ENCODE measurements at regions not wholly inside any gene's neighbourhood (a gene's known extent, or its start where the extent isn't known, plus 50 kb on each side); places are given as distances from the start of the nearest gene placed in this dataset.

DNA sequence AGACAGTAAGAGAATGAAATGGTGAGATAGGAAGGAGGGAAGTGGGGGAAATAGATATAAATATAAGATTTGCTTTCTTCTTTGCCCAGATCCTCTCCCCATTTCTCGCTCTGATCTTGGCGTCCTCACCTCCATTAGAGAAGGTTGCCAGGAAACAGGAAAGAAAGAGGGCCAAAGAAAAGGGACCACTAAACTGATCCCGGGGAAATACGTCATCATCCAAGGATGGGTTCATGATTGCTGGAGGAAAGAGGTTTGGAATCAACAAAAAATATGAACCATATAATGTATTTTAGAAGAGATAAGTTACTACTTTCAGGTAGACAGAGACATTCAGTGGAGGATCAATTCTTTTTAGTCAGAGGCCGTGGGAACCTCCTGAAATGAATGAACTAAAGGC lies 536.0 kb downstream of the HAPSTR1 start:
- TF ChIP-seq CREB1 (CRISPR knock-in tag; IDR thresholded peaks at IDR 0.05): no peak
- no peak for TF ChIP-seq GABPB1 (CRISPR knock-in tag; IDR thresholded peaks at IDR 0.05)
- TF ChIP-seq, protein P1, sequence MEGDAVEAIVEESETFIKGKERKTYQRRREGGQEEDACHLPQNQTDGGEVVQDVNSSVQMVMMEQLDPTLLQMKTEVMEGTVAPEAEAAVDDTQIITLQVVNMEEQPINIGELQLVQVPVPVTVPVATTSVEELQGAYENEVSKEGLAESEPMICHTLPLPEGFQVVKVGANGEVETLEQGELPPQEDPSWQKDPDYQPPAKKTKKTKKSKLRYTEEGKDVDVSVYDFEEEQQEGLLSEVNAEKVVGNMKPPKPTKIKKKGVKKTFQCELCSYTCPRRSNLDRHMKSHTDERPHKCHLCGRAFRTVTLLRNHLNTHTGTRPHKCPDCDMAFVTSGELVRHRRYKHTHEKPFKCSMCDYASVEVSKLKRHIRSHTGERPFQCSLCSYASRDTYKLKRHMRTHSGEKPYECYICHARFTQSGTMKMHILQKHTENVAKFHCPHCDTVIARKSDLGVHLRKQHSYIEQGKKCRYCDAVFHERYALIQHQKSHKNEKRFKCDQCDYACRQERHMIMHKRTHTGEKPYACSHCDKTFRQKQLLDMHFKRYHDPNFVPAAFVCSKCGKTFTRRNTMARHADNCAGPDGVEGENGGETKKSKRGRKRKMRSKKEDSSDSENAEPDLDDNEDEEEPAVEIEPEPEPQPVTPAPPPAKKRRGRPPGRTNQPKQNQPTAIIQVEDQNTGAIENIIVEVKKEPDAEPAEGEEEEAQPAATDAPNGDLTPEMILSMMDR (IDR thresholded peaks at IDR 0.05): no peak
- no peak for TF ChIP-seq JUN (CRISPR knock-in tag; IDR thresholded peaks at IDR 0.05)
- TF ChIP-seq, protein P2, sequence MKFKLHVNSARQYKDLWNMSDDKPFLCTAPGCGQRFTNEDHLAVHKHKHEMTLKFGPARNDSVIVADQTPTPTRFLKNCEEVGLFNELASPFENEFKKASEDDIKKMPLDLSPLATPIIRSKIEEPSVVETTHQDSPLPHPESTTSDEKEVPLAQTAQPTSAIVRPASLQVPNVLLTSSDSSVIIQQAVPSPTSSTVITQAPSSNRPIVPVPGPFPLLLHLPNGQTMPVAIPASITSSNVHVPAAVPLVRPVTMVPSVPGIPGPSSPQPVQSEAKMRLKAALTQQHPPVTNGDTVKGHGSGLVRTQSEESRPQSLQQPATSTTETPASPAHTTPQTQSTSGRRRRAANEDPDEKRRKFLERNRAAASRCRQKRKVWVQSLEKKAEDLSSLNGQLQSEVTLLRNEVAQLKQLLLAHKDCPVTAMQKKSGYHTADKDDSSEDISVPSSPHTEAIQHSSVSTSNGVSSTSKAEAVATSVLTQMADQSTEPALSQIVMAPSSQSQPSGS (CRISPR knock-in tag; IDR thresholded peaks at IDR 0.05; ENCODE audit: borderline replicate concordance, low read depth): no peak
- TF ChIP-seq, protein P3, sequence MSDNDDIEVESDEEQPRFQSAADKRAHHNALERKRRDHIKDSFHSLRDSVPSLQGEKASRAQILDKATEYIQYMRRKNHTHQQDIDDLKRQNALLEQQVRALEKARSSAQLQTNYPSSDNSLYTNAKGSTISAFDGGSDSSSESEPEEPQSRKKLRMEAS (CRISPR knock-in tag; IDR thresholded peaks at IDR 0.05): no peak
- TF ChIP-seq NR2C2 (CRISPR knock-in tag; IDR thresholded peaks at IDR 0.05): no peak
- TF ChIP-seq PRRX2 (CRISPR knock-in tag; IDR thresholded peaks at IDR 0.05): no peak
- TF ChIP-seq, protein P4, sequence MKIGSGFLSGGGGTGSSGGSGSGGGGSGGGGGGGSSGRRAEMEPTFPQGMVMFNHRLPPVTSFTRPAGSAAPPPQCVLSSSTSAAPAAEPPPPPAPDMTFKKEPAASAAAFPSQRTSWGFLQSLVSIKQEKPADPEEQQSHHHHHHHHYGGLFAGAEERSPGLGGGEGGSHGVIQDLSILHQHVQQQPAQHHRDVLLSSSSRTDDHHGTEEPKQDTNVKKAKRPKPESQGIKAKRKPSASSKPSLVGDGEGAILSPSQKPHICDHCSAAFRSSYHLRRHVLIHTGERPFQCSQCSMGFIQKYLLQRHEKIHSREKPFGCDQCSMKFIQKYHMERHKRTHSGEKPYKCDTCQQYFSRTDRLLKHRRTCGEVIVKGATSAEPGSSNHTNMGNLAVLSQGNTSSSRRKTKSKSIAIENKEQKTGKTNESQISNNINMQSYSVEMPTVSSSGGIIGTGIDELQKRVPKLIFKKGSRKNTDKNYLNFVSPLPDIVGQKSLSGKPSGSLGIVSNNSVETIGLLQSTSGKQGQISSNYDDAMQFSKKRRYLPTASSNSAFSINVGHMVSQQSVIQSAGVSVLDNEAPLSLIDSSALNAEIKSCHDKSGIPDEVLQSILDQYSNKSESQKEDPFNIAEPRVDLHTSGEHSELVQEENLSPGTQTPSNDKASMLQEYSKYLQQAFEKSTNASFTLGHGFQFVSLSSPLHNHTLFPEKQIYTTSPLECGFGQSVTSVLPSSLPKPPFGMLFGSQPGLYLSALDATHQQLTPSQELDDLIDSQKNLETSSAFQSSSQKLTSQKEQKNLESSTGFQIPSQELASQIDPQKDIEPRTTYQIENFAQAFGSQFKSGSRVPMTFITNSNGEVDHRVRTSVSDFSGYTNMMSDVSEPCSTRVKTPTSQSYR (CRISPR knock-in tag; IDR thresholded peaks at IDR 0.05): no peak
- no peak for TF ChIP-seq FOXK1 (CRISPR knock-in tag; IDR thresholded peaks at IDR 0.05)
- no peak for TF ChIP-seq TCF7 (CRISPR knock-in tag; IDR thresholded peaks at IDR 0.05; ENCODE audit: low read depth)
- TF ChIP-seq, protein P5, sequence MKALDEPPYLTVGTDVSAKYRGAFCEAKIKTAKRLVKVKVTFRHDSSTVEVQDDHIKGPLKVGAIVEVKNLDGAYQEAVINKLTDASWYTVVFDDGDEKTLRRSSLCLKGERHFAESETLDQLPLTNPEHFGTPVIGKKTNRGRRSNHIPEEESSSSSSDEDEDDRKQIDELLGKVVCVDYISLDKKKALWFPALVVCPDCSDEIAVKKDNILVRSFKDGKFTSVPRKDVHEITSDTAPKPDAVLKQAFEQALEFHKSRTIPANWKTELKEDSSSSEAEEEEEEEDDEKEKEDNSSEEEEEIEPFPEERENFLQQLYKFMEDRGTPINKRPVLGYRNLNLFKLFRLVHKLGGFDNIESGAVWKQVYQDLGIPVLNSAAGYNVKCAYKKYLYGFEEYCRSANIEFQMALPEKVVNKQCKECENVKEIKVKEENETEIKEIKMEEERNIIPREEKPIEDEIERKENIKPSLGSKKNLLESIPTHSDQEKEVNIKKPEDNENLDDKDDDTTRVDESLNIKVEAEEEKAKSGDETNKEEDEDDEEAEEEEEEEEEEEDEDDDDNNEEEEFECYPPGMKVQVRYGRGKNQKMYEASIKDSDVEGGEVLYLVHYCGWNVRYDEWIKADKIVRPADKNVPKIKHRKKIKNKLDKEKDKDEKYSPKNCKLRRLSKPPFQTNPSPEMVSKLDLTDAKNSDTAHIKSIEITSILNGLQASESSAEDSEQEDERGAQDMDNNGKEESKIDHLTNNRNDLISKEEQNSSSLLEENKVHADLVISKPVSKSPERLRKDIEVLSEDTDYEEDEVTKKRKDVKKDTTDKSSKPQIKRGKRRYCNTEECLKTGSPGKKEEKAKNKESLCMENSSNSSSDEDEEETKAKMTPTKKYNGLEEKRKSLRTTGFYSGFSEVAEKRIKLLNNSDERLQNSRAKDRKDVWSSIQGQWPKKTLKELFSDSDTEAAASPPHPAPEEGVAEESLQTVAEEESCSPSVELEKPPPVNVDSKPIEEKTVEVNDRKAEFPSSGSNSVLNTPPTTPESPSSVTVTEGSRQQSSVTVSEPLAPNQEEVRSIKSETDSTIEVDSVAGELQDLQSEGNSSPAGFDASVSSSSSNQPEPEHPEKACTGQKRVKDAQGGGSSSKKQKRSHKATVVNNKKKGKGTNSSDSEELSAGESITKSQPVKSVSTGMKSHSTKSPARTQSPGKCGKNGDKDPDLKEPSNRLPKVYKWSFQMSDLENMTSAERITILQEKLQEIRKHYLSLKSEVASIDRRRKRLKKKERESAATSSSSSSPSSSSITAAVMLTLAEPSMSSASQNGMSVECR (CRISPR knock-in tag; IDR thresholded peaks at IDR 0.05; ENCODE audit: borderline replicate concordance): no peak
- TF ChIP-seq, protein P6, sequence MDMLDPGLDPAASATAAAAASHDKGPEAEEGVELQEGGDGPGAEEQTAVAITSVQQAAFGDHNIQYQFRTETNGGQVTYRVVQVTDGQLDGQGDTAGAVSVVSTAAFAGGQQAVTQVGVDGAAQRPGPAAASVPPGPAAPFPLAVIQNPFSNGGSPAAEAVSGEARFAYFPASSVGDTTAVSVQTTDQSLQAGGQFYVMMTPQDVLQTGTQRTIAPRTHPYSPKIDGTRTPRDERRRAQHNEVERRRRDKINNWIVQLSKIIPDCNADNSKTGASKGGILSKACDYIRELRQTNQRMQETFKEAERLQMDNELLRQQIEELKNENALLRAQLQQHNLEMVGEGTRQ (CRISPR knock-in tag; IDR thresholded peaks at IDR 0.05): no peak
- no peak for TF ChIP-seq ZNF232 (CRISPR knock-in tag; IDR thresholded peaks at IDR 0.05)

Data from WTC11 (cell line).